HCT116 (cell line): ENCODE measurements at regions not wholly inside any gene's neighbourhood (a gene's known extent, or its start where the extent isn't known, plus 50 kb on each side); places are given as distances from the start of the nearest gene placed in this dataset.

Experiments used
- ATAC-seq: fragments of 200-7000 bp; cut with Tn5 transposase; 2 replicates; pipeline ENCODE4 v1.9.1; 2020; ENCODE audit warnings: mild to moderate bottlenecking, moderate library complexity
- BruUV-seq: library from RNA; stranded (reverse); fragments of 400-500 nt; replicated peaks from 2 replicates; lab custom pipeline; 2021; lab: Mats Ljungman, UMichigan
- CTCF ChIA-PET: fragments of 300-600 bp; sonication (Branson Sonifier 250); formaldehyde crosslinking; loops from one replicate; lab custom pipeline; 2021; ENCODE audit warnings: antibody characterized with exemption; lab: Charles Lee
- POLR2A ChIA-PET: fragments of 300-600, 350-600 bp; sonication (Branson Sonifier 250); formaldehyde crosslinking; loops from one replicate; lab custom pipeline; 2021; ENCODE audit warnings: antibody characterized with exemption; lab: Charles Lee
- RAD21 ChIA-PET, 2 experiments: fragments of 300-600 bp; sonication (Branson Sonifier 250); formaldehyde crosslinking; loops; one replicate each; lab custom pipeline; 2023; ENCODE audit warnings: low total read pairs in 2 of 2; ENCODE audit not compliant: uncharacterized antibody in 2 of 2, unreplicated experiment in 2 of 2, low non-redundant PET in 1 of 2; lab: Charles Lee
- DNase-seq: peaks from one replicate; pipeline ENCODE4 v3.0.0-alpha.2; 2010; ENCODE audit warnings: low read depth, low spot score
- H2AFZ ChIP-seq: fragments of 200-600 bp; shearing (Covaris generic), sonication (generic); 2 replicates; pipeline ENCODE4 v1.6.1; 2017; ENCODE audit warnings: low read depth, mixed run types, mixed read lengths, antibody characterized with exemption, low read length; ENCODE audit not compliant: poor library complexity, severe bottlenecking
- H3K27ac ChIP-seq: 2 replicates; pipeline ENCODE4 v1.5.1; 2012; ENCODE audit warnings: low read depth, low read length
- H3K27me3 ChIP-seq: fragments of 200-600 bp; sonication (generic); 2 replicates; pipeline ENCODE4 v1.6.1; 2016; ENCODE audit warnings: mixed run types, low read length, mixed read lengths; ENCODE audit not compliant: insufficient read depth
- H3K36me3 ChIP-seq, 2 experiments: fragments of 200-500 bp in 1 of 2; fragments of 200-600 bp in 1 of 2; sonication (Bioruptor generic) in 1 of 2; sonication (generic) in 1 of 2; 2 replicates each; pipeline versions ENCODE4 v1.5.1 to v1.6.1; 2014 to 2016; ENCODE audit warnings: low read length in 2 of 2, inconsistent platforms in 1 of 2, mixed read lengths in 1 of 2, mixed run types in 1 of 2; ENCODE audit not compliant: insufficient read depth in 2 of 2, control insufficient read depth in 1 of 2
- H3K4me1 ChIP-seq, 2 experiments: fragments of 200-600 bp in 1 of 2; sonication (generic) in 1 of 2; 2 replicates each; pipeline versions ENCODE4 v1.5.1 to v1.6.1; 2012 to 2017; ENCODE audit warnings: low read length in 2 of 2, inconsistent platforms in 1 of 2, mild to moderate bottlenecking in 1 of 2, mixed read lengths in 1 of 2, mixed run types in 1 of 2, moderate library complexity in 1 of 2; ENCODE audit not compliant: insufficient read depth in 2 of 2, control insufficient read depth in 1 of 2
- H3K4me2 ChIP-seq: fragments of 200-600 bp; sonication (generic); 2 replicates; pipeline ENCODE4 v1.6.1; 2017; ENCODE audit warnings: mixed run types, low read length, mixed read lengths
- H3K4me3 ChIP-seq, 2 experiments: fragments of 200-600 bp in 1 of 2; sonication (generic) in 1 of 2; replicated peaks in 1 of 2; 2 replicates each; pipeline ENCODE4 v1.5.1; 2011 to 2016; ENCODE audit warnings: low read length in 2 of 2, control low read depth in 1 of 2, low read depth in 1 of 2, mild to moderate bottlenecking in 1 of 2, mixed read lengths in 1 of 2, mixed run types in 1 of 2
- H3K79me2 ChIP-seq: fragments of 200-600 bp; sonication (generic); 2 replicates; pipeline ENCODE4 v1.6.1; 2017; ENCODE audit warnings: mild to moderate bottlenecking, mixed run types, low read length, moderate library complexity, mixed read lengths; ENCODE audit not compliant: insufficient read depth
- H3K9ac ChIP-seq: fragments of 200-600 bp; sonication (generic); 2 replicates; pipeline ENCODE4 v1.6.1; 2016; ENCODE audit warnings: low read length, mixed read lengths
- H3K9me2 ChIP-seq: fragments of 200-600 bp; sonication (generic), shearing (Covaris generic); 2 replicates; pipeline ENCODE4 v1.6.1; 2017; ENCODE audit warnings: mixed run types, mild to moderate bottlenecking, moderate library complexity; ENCODE audit not compliant: insufficient read depth
- H3K9me3 ChIP-seq, 2 experiments: fragments of 200-500 bp in 1 of 2; fragments of 200-600 bp in 1 of 2; sonication (Bioruptor generic) in 1 of 2; sonication (generic) in 1 of 2; 2 replicates each; pipeline ENCODE4 v1.6.1; 2014 to 2017; ENCODE audit warnings: low read length in 2 of 2, mixed read lengths in 2 of 2, inconsistent platforms in 1 of 2, low read depth in 1 of 2, mild to moderate bottlenecking in 1 of 2, mixed run types in 1 of 2, moderate library complexity in 1 of 2; ENCODE audit not compliant: control insufficient read depth in 1 of 2, insufficient read depth in 1 of 2
- H4K20me1 ChIP-seq: fragments of 200-600 bp; sonication (generic), shearing (Covaris generic); 2 replicates; pipeline ENCODE4 v1.6.1; 2017; ENCODE audit warnings: mixed run types, mild to moderate bottlenecking, moderate library complexity; ENCODE audit not compliant: insufficient read depth
- ATF3 ChIP-seq: IDR thresholded peaks from 2 replicates; pipeline ENCODE4 v1.6.1; 2012
- CBX3 ChIP-seq: IDR thresholded peaks from 2 replicates; pipeline ENCODE4 v1.6.1; 2012; ENCODE audit warnings: low read depth
- CEBPB ChIP-seq: IDR thresholded peaks from 2 replicates; pipeline ENCODE4 v1.6.1; 2012; ENCODE audit warnings: low read depth
- CTCF ChIP-seq, 3 experiments: fragments of 200-600 bp in 1 of 3; sonication (generic) in 1 of 3; IDR thresholded peaks in 2 of 3; conservative IDR thresholded peaks in 1 of 3; 2 replicates each; pipeline ENCODE4 v1.5.1; 2012 to 2017; ENCODE audit warnings: low read depth in 2 of 3, low read length in 2 of 3, antibody characterized with exemption in 1 of 3, borderline replicate concordance in 1 of 3, control low read depth in 1 of 3, mild to moderate bottlenecking in 1 of 3, mixed read lengths in 1 of 3, mixed run types in 1 of 3, moderate library complexity in 1 of 3; ENCODE audit not compliant: insufficient read depth in 1 of 3
- FOSL1 ChIP-seq: IDR thresholded peaks from 2 replicates; pipeline ENCODE4 v1.6.1; 2012; ENCODE audit warnings: low read depth
- JUND ChIP-seq: IDR thresholded peaks from 2 replicates; pipeline ENCODE4 v1.6.1; 2012
- RAD21 ChIP-seq: IDR thresholded peaks from 2 replicates; pipeline ENCODE4 v1.6.1; 2012; ENCODE audit warnings: low read depth, mild to moderate bottlenecking
- SRF ChIP-seq: IDR thresholded peaks from 2 replicates; pipeline ENCODE4 v1.6.1; 2012; ENCODE audit warnings: low read depth
- YY1 ChIP-seq: IDR thresholded peaks from 2 replicates; pipeline ENCODE4 v1.6.1; 2011; ENCODE audit warnings: low read length, low read depth, moderate library complexity, mild to moderate bottlenecking; ENCODE audit not compliant: insufficient replicate concordance; ENCODE audit errors: extremely low read depth
- ZNF274 ChIP-seq: fragments of 200-500 bp; sonication (Bioruptor generic); IDR thresholded peaks from 2 replicates; pipeline ENCODE4 v1.6.1; 2014; ENCODE audit warnings: mild to moderate bottlenecking, low read depth, low read length, inconsistent platforms
- intact Hi-C: fragments of 100-400 bp; cut with micrococcal nuclease; formaldehyde crosslinking; loops from 2 replicates; pipeline ENCODE4 v1.10.0; 2022
- TF ChIP-seq, protein P1 (sequence below): IDR thresholded peaks from 2 replicates; pipeline ENCODE4 v1.6.1; 2012; ENCODE audit warnings: low read depth

DNA sequence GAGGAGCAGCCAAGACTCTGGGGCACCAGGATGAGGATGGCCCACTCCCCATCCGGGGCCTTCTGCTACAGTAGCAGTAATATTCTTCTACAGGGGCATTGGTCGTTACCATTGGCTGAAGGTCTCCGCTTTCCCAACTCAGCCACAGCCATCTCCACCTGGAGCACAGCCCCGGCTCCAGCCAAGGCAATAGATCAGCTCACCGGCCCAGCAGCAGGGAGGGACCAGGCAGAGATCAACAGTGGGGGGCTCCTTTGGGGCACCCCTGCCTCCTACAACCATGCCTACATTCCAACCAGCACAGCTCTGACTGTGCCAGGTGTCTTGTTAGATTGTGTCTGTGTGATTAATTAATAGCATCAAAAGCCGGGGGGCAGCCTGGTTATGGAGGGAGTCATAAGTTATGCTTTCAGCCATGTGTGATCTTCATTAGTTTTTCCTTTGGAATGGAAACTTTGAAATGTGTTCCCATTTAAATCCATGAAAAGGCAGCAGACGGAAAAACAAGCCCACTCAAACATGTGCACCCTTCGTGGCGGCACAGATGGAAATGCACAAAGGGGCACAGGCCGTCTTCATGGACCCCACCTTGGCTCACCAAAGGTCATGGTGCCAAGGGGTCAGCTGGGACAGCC, 68.6 kb upstream of the BZW1 start:
- H3K36me3 ChIP-seq: no peaks in the 10 kb centered on the region
- no peaks in the 10 kb centered on the region for H3K9me3 ChIP-seq
- BruUV-seq: no TSS peak
- no peak overlapping the region for H3K4me2 ChIP-seq
- H3K79me2 ChIP-seq: no peaks in the 10 kb centered on the region
- CTCF ChIA-PET: no interaction called here
- no peaks in the 10 kb centered on the region for H3K27me3 ChIP-seq
- DNase-seq: no peak
- no peak overlapping the region for H2AFZ ChIP-seq
- TF ChIP-seq CEBPB: no peak
- no peak for TF ChIP-seq FOSL1
- TF ChIP-seq CBX3: no peak
- TF ChIP-seq ZNF274: no peak
- TF ChIP-seq RAD21: no peak
- TF ChIP-seq CTCF (IDR thresholded peaks at IDR 0.05 in 2 of 3, conservative IDR thresholded peaks at IDR 0.05 in 1 of 3; ENCODE audit: borderline replicate concordance in 1 of 3, insufficient read depth in 1 of 3, low read depth in 2 of 3, low read length in 2 of 3): no peak
- no peak for TF ChIP-seq YY1
- TF ChIP-seq, all 23 proteins: peak for 0
- peaks cover 0 to 8% of the 10 kb centered on the region in 2 experiments; a peak in 1 of 4 replicates for H3K4me1 ChIP-seq
- intact Hi-C loops: no loop called here
- no peak for ATAC-seq
- H3K4me3 ChIP-seq: no peak overlapping the region
- ChIA-PET RAD21 (no interaction called here), POLR2A (no interaction called here)
- H3K9me2 ChIP-seq: no peaks in the 10 kb centered on the region
- H3K27ac ChIP-seq: no peak overlapping the region
- H4K20me1 ChIP-seq: no peaks in the 10 kb centered on the region
- H3K9ac ChIP-seq: no peak overlapping the region

DNA sequence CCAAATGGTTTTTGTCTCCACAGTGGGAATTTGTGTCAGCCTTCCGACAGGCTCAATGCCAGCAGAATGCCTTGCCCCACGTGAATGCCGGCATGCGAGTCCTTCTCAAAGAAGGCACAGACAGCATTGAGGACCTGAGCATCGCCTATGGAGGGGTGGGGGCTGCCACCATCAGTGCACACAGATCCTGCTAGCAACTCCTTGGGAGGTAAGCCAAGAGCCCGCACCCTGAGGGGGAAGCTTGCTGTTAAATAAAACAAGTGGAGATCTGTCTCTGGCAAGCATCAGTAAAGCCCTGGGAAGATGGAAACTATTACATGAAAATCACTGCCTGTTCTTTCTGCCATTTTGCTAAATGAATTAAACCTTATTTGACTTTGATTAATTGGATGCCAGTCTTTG, 67.5 kb upstream of the BZW1 start:
- no peak overlapping the region for H3K4me3 ChIP-seq
- DNase-seq (no peak), ATAC-seq (no peak)
- H3K4me1 ChIP-seq: peaks cover 0 to 8% of the 10 kb centered on the region in 2 experiments; a peak in 1 of 4 replicates
- intact Hi-C loops: no loop called here
- no TSS peak for BruUV-seq
- H3K9ac ChIP-seq: no peak overlapping the region
- H3K27ac ChIP-seq: no peak overlapping the region
- H2AFZ ChIP-seq: no peak overlapping the region
- CTCF ChIA-PET: no interaction called here
- POLR2A ChIA-PET: no interaction called here
- RAD21 ChIA-PET: interaction anchor here in 1 of 2 experiments (0.7 kb wide), 1 partner anchor 17 kb away, joined by 3 read pairs; no protein-coding TSS in a partner anchor
- H3K4me2 ChIP-seq: no peak overlapping the region
- no peaks in the 10 kb centered on the region for H3K9me2 ChIP-seq
- no peaks in the 10 kb centered on the region for H4K20me1 ChIP-seq
- no peaks in the 10 kb centered on the region for H3K79me2 ChIP-seq
- no peaks in the 10 kb centered on the region for H3K9me3 ChIP-seq
- no peaks in the 10 kb centered on the region for H3K36me3 ChIP-seq
- no peaks in the 10 kb centered on the region for H3K27me3 ChIP-seq
- TF ChIP-seq FOSL1 (no peak), ATF3 (no peak), JUND (no peak), ZNF274 (no peak), CTCF (IDR thresholded peaks at IDR 0.05 in 2 of 3, conservative IDR thresholded peaks at IDR 0.05 in 1 of 3; ENCODE audit: borderline replicate concordance in 1 of 3, insufficient read depth in 1 of 3, low read depth in 2 of 3, low read length in 2 of 3) (no peak), RAD21 (no peak), SRF (no peak)
- TF ChIP-seq, protein P1, sequence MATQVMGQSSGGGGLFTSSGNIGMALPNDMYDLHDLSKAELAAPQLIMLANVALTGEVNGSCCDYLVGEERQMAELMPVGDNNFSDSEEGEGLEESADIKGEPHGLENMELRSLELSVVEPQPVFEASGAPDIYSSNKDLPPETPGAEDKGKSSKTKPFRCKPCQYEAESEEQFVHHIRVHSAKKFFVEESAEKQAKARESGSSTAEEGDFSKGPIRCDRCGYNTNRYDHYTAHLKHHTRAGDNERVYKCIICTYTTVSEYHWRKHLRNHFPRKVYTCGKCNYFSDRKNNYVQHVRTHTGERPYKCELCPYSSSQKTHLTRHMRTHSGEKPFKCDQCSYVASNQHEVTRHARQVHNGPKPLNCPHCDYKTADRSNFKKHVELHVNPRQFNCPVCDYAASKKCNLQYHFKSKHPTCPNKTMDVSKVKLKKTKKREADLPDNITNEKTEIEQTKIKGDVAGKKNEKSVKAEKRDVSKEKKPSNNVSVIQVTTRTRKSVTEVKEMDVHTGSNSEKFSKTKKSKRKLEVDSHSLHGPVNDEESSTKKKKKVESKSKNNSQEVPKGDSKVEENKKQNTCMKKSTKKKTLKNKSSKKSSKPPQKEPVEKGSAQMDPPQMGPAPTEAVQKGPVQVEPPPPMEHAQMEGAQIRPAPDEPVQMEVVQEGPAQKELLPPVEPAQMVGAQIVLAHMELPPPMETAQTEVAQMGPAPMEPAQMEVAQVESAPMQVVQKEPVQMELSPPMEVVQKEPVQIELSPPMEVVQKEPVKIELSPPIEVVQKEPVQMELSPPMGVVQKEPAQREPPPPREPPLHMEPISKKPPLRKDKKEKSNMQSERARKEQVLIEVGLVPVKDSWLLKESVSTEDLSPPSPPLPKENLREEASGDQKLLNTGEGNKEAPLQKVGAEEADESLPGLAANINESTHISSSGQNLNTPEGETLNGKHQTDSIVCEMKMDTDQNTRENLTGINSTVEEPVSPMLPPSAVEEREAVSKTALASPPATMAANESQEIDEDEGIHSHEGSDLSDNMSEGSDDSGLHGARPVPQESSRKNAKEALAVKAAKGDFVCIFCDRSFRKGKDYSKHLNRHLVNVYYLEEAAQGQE: no peak
